Cardiac muscle cell (in vitro differentiated cells and primary cell): ENCODE measurements at regions not wholly inside any gene's neighbourhood (a gene's known extent, or its start where the extent isn't known, plus 50 kb on each side); places are given as distances from the start of the nearest gene placed in this dataset.

Experiments
- DNase-seq, 2 donors: peaks; one replicate each; pipeline versions ENCODE4 v3.0.0 to v3.0.0-alpha.2; 2010 to 2017; ENCODE audit warnings: low read depth in 1 of 2, low spot score in 1 of 2
- H3K27ac ChIP-seq: fragments of 200-600 bp; sonication (generic); 2 replicates; pipeline ENCODE4 v1.5.1; 2016
- H3K27me3 ChIP-seq: fragments of 200-600 bp; sonication (generic); 2 replicates; pipeline ENCODE4 v1.6.0; 2016; ENCODE audit warnings: control low read depth
- H3K36me3 ChIP-seq: fragments of 200-600 bp; sonication (generic); 2 replicates; pipeline ENCODE4 v1.5.1; 2016; ENCODE audit warnings: control low read depth
- H3K4me1 ChIP-seq: fragments of 200-600 bp; sonication (generic); 2 replicates; pipeline ENCODE4 v1.8.1; 2017; ENCODE audit warnings: low read depth, mild to moderate bottlenecking, mixed run types
- H3K4me3 ChIP-seq: fragments of 200-600 bp; sonication (generic); 2 replicates; pipeline ENCODE4 v1.5.1; 2016; ENCODE audit warnings: mild to moderate bottlenecking
- H3K9me3 ChIP-seq: fragments of 200-600 bp; sonication (generic); 2 replicates; pipeline ENCODE4 v1.5.1; 2017; ENCODE audit warnings: low read depth, mild to moderate bottlenecking, control low read depth
- CTCF ChIP-seq: IDR thresholded peaks from 2 replicates; pipeline ENCODE4 v1.5.1; 2012; ENCODE audit warnings: low read depth, mild to moderate bottlenecking, low read length

- no peaks in the 10 kb centered on the region for H3K36me3 ChIP-seq
- H3K4me1 ChIP-seq, result no peaks in the 10 kb centered on the region
- H3K27me3 ChIP-seq, result no peaks in the 10 kb centered on the region
- no peak overlapping the region for H3K4me3 ChIP-seq
- no peaks in the 10 kb centered on the region for H3K9me3 ChIP-seq
- TF ChIP-seq CTCF, result no peak
- DNase-seq, result peak in 1 of 2 donors; percentile 43
- no peak overlapping the region for H3K27ac ChIP-seq
Observed at GRCh38 chr13:107450431-107450830, 764.9 kb downstream of the LIG4 start.

- no peak for DNase-seq
- no peak for TF ChIP-seq CTCF
- Histone ChIP-seq H3K4me1 (no peaks in the 10 kb centered on the region), H3K4me3 (no peak overlapping the region), H3K36me3 (no peaks in the 10 kb centered on the region), H3K27ac (no peak overlapping the region), H3K27me3 (no peaks in the 10 kb centered on the region), H3K9me3 (no peaks in the 10 kb centered on the region)
Observed at GRCh38 chr13:107447591-107447990, 767.7 kb downstream of the LIG4 start.

- Histone ChIP-seq H3K36me3 (no peaks in the 10 kb centered on the region), H3K27me3 (no peaks in the 10 kb centered on the region), H3K27ac (no peak overlapping the region), H3K4me1 (no peaks in the 10 kb centered on the region), H3K4me3 (no peak overlapping the region), H3K9me3 (no peaks in the 10 kb centered on the region)
- DNase-seq, result peak in 1 of 2 donors; percentile 29
- no peak for TF ChIP-seq CTCF
Observed at GRCh38 chr13:107441279-107441678, 774.1 kb downstream of the LIG4 start.

- no peak overlapping the region for H3K27ac ChIP-seq
- H3K4me1 ChIP-seq, result no peaks in the 10 kb centered on the region
- DNase-seq, result no peak
- H3K9me3 ChIP-seq, result no peaks in the 10 kb centered on the region
- no peaks in the 10 kb centered on the region for H3K27me3 ChIP-seq
- no peak overlapping the region for H3K4me3 ChIP-seq
- TF ChIP-seq CTCF, result no peak
- no peaks in the 10 kb centered on the region for H3K36me3 ChIP-seq
Observed at GRCh38 chr13:107438251-107438650, 777.1 kb downstream of the LIG4 start.

- Histone ChIP-seq H3K4me1 (no peaks in the 10 kb centered on the region), H3K27me3 (no peaks in the 10 kb centered on the region), H3K27ac (no peak overlapping the region), H3K4me3 (no peak overlapping the region), H3K9me3 (no peaks in the 10 kb centered on the region), H3K36me3 (no peaks in the 10 kb centered on the region)
- TF ChIP-seq CTCF, result no peak
- DNase-seq, result no peak
Observed at GRCh38 chr13:107434347-107434746, 781.0 kb downstream of the LIG4 start.

GRCh38 chr13:107427536-107427935 is 787.8 kb downstream of the LIG4 start:
- H3K36me3 ChIP-seq, result no peaks in the 10 kb centered on the region
- H3K9me3 ChIP-seq, result no peaks in the 10 kb centered on the region
- no peak for DNase-seq
- no peaks in the 10 kb centered on the region for H3K27me3 ChIP-seq
- H3K4me1 ChIP-seq, result no peaks in the 10 kb centered on the region
- H3K4me3 ChIP-seq, result no peak overlapping the region
- H3K27ac ChIP-seq, result no peak overlapping the region
- no peak for TF ChIP-seq CTCF
